Omental fat pad (tissue), 3 donors: ENCODE measurements at regions not wholly inside any gene's neighbourhood (a gene's known extent, or its start where the extent isn't known, plus 50 kb on each side); places are given as distances from the start of the nearest gene placed in this dataset.
"Not testable (repeated sequence)": the region's sequence is repeated elsewhere in the genome, so short reads cannot be mapped to it uniquely, and the experiment has no call there.

Source experiments
- ATAC-seq: fragments of 150-250 bp; one replicate; pipeline ENCODE4 v1.9.1; 2016; ENCODE audit warnings: mild to moderate bottlenecking, moderate library complexity; ENCODE audit not compliant: low FRiP score
- DNase-seq: peaks from one replicate; pipeline ENCODE4 v3.0.0-alpha.2; 2019; ENCODE audit warnings: low spot score
- TF ChIP-seq, protein P1 (sequence below), 3 donors: fragments of 450-650 bp; IDR thresholded peaks; one replicate each; pipeline ENCODE4 v1.5.1; 2016 to 2017; ENCODE audit warnings: antibody characterized with exemption in 3 of 3, mild to moderate bottlenecking in 3 of 3, moderate library complexity in 2 of 3

- no peak for ATAC-seq
- no peak for DNase-seq
- TF ChIP-seq, protein P1, sequence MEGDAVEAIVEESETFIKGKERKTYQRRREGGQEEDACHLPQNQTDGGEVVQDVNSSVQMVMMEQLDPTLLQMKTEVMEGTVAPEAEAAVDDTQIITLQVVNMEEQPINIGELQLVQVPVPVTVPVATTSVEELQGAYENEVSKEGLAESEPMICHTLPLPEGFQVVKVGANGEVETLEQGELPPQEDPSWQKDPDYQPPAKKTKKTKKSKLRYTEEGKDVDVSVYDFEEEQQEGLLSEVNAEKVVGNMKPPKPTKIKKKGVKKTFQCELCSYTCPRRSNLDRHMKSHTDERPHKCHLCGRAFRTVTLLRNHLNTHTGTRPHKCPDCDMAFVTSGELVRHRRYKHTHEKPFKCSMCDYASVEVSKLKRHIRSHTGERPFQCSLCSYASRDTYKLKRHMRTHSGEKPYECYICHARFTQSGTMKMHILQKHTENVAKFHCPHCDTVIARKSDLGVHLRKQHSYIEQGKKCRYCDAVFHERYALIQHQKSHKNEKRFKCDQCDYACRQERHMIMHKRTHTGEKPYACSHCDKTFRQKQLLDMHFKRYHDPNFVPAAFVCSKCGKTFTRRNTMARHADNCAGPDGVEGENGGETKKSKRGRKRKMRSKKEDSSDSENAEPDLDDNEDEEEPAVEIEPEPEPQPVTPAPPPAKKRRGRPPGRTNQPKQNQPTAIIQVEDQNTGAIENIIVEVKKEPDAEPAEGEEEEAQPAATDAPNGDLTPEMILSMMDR (IDR thresholded peaks at IDR 0.05), result no peak
Measured at GRCh38 chr10:80720549-80720948, 182.8 kb downstream of the SH2D4B start.

GRCh38 chr10:80728354-80728753, 190.7 kb downstream of the SH2D4B start:
- ATAC-seq, DNase-seq: not testable (repeated sequence)

- DNase-seq (no peak), ATAC-seq (no peak)
- TF ChIP-seq, protein P1 (IDR thresholded peaks at IDR 0.05), result no peak
Measured at GRCh38 chr10:80729896-80730295, 192.2 kb downstream of the SH2D4B start.

GRCh38 chr10:80730522-80730921, 192.8 kb downstream of the SH2D4B start:
- no peak for ATAC-seq
- TF ChIP-seq, protein P1 (IDR thresholded peaks at IDR 0.05), result no peak
- DNase-seq, result no peak

DNA sequence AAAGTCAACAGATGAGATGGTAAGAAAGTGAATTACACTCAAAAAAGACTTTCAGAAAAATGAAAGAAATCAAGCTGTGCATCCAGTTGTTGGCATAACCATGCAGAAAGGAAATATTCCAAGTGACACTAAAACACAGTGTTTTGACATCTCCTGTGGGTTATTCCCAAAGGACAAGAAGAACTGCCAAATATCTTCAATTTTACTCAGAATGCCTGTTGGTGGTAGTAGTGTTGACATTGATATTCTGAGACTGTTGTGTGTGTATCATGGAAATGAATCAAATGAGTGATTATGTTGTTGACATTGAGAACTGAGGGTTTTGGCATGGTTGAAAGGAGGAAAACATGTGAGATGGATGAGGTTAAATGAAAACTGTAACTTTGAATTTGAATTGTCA, 196.9 kb downstream of the SH2D4B start:
- DNase-seq, result no peak
- TF ChIP-seq, protein P1 (IDR thresholded peaks at IDR 0.05), result no peak
- no peak for ATAC-seq

DNA sequence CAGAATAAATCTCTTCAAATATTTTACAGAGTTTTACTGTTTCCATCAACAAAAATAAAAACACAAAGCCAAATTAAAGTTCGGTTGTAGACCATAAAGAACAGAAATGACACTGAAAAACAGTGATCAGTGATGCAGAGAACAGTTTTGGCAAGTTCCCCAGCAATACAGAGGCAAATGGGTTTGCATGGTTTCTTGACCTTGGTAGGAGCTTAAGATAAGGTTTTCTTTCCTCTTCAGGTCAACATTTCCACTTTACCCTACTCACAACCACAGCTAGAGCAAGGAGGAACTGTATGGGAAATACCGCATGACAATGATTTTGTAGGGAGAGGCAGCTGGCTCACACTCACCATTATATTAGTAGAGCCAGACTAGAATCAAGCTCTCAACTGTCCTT, 199.5 kb downstream of the SH2D4B start:
- DNase-seq, result no peak
- TF ChIP-seq, protein P1 (IDR thresholded peaks at IDR 0.05), result no peak
- no peak for ATAC-seq

DNA sequence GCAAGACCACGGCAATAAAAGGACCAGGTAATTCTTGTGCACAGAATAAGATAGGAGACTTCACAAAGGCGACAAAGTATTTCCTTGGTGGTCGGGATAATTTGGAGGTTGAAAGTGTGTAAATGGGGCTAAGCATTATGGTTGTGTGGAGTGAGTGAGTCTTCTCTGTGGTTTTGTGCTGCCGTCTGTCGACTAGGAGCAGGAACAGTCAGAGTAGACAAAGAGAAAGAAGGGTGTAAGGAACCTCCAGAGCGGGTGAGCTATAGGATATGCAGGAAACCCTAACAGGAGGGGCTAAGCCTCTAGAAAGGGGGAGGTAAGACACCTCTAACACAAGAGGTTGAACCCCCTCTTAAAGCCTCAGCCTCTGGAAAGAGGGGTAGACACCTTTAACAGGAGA, 201.6 kb downstream of the SH2D4B start:
- DNase-seq (no peak), ATAC-seq (no peak)
- TF ChIP-seq, protein P1 (IDR thresholded peaks at IDR 0.05), result no peak
